ENCODE measurements at regions not wholly inside any gene's neighbourhood (a gene's known extent, or its start where the extent isn't known, plus 50 kb on each side); places are given as distances from the start of the nearest gene placed in this dataset.

- no peaks in the 10 kb centered on the region for H3K27me3 Mint-ChIP-seq
- Histone ChIP-seq H3K27ac (ENCODE audit: low read length in 2 of 2) (no peak overlapping the region), H4K20me1 (ENCODE audit: control insufficient read depth, insufficient read depth, low read length, poor library complexity, severe bottlenecking) (no peaks in the 10 kb centered on the region), H3K4me1 (ENCODE audit: control insufficient read depth in 2 of 2, insufficient read depth in 2 of 2, low read length in 2 of 2) (no peaks in the 10 kb centered on the region), H3K4me2 (replicated peaks; ENCODE audit: low read depth, low read length, poor library complexity, severe bottlenecking) (no peak overlapping the region), H3K79me2 (ENCODE audit: control insufficient read depth, insufficient read depth, low read length) (no peaks in the 10 kb centered on the region), H3K27me3 (replicated peaks in 1 of 4; ENCODE audit: control extremely low read depth in 1 of 4, control insufficient read depth in 3 of 4, insufficient read depth in 4 of 4, low read length in 3 of 4) (no peaks in the 10 kb centered on the region), H3K36me3 (replicated peaks in 1 of 2; ENCODE audit: control extremely low read depth in 1 of 2, control insufficient read depth in 1 of 2, extremely low read depth in 1 of 2, insufficient read depth in 2 of 2, low read length in 1 of 2) (no peaks in the 10 kb centered on the region), H3K4me3 (ENCODE audit: control extremely low read depth in 1 of 5, extremely low read depth in 1 of 5, insufficient read depth in 1 of 5, low read depth in 2 of 5, low read length in 4 of 5) (no peak overlapping the region), H2AFZ (ENCODE audit: insufficient read depth, low read depth, low read length, poor library complexity, severe bottlenecking) (no peak overlapping the region), H3K9ac (ENCODE audit: low read length) (no peak overlapping the region), H3K9me3 (ENCODE audit: control extremely low read depth in 1 of 3, control insufficient read depth in 2 of 3, insufficient read depth in 1 of 3, low read length in 2 of 3) (no peaks in the 10 kb centered on the region)
- intact Hi-C loops (cut with micrococcal nuclease), result no loop called here
- TF ChIP-seq CTCF (IDR thresholded peaks at IDR 0.05) (no peak), EZH2 (IDR thresholded peaks at IDR 0.05; ENCODE audit: borderline replicate concordance, insufficient read depth, low read depth, low read length, poor library complexity, severe bottlenecking) (no peak)
- ChIA-PET CTCF (no interaction called here), POLR2A (no interaction called here)
- peaks cover 3% of the 10 kb centered on the region for H3K9me3 Mint-ChIP-seq (ENCODE audit: insufficient read depth)
- ATAC-seq (ENCODE audit: low read depth), result no peak
- WGBS (ENCODE audit: insufficient coverage), result 100% methylated on average over 1 of the region's 2 CpGs
- H3K4me3 Mint-ChIP-seq, result no peak overlapping the region
- no peaks in the 10 kb centered on the region for H3K4me1 Mint-ChIP-seq
- no peak for DNase-seq
- H3K27ac Mint-ChIP-seq, result no peak overlapping the region
Observed at GRCh38 chr5:162842727-162843126, 594.7 kb upstream of the CCNG1 start.

GRCh38 chr5:162852134-162852533 is 585.3 kb upstream of the CCNG1 start:
- H3K27ac Mint-ChIP-seq, result no peak overlapping the region
- intact Hi-C loops (cut with micrococcal nuclease), result no loop called here
- H3K9me3 ChIP-seq (ENCODE audit: control extremely low read depth in 1 of 3, control insufficient read depth in 2 of 3, insufficient read depth in 1 of 3, low read length in 2 of 3), result no peaks in the 10 kb centered on the region
- no peaks in the 10 kb centered on the region for H3K27me3 ChIP-seq (replicated peaks in 1 of 4; ENCODE audit: control extremely low read depth in 1 of 4, control insufficient read depth in 3 of 4, insufficient read depth in 4 of 4, low read length in 3 of 4)
- H4K20me1 ChIP-seq (ENCODE audit: control insufficient read depth, insufficient read depth, low read length, poor library complexity, severe bottlenecking), result no peaks in the 10 kb centered on the region
- no peak overlapping the region for H3K27ac ChIP-seq (ENCODE audit: low read length in 2 of 2)
- H3K4me1 Mint-ChIP-seq, result no peaks in the 10 kb centered on the region
- DNase-seq (no peak), ATAC-seq (ENCODE audit: low read depth) (no peak)
- H3K9ac ChIP-seq (ENCODE audit: low read length), result no peak overlapping the region
- H2AFZ ChIP-seq (ENCODE audit: insufficient read depth, low read depth, low read length, poor library complexity, severe bottlenecking), result no peak overlapping the region
- H3K9me3 Mint-ChIP-seq (ENCODE audit: insufficient read depth), result no peaks in the 10 kb centered on the region
- no peaks in the 10 kb centered on the region for H3K79me2 ChIP-seq (ENCODE audit: control insufficient read depth, insufficient read depth, low read length)
- H3K4me3 ChIP-seq (ENCODE audit: control extremely low read depth in 1 of 5, extremely low read depth in 1 of 5, insufficient read depth in 1 of 5, low read depth in 2 of 5, low read length in 4 of 5), result no peak overlapping the region
- CTCF ChIA-PET, result no interaction called here
- H3K36me3 ChIP-seq (replicated peaks in 1 of 2; ENCODE audit: control extremely low read depth in 1 of 2, control insufficient read depth in 1 of 2, extremely low read depth in 1 of 2, insufficient read depth in 2 of 2, low read length in 1 of 2), result no peaks in the 10 kb centered on the region
- no peak overlapping the region for H3K4me2 ChIP-seq (replicated peaks; ENCODE audit: low read depth, low read length, poor library complexity, severe bottlenecking)
- TF ChIP-seq EZH2 (IDR thresholded peaks at IDR 0.05; ENCODE audit: borderline replicate concordance, insufficient read depth, low read depth, low read length, poor library complexity, severe bottlenecking) (no peak), CTCF (IDR thresholded peaks at IDR 0.05) (no peak)
- no CpG with 5 or more reads among the region's 2 CpGs for WGBS (ENCODE audit: insufficient coverage)
- H3K4me1 ChIP-seq (ENCODE audit: control insufficient read depth in 2 of 2, insufficient read depth in 2 of 2, low read length in 2 of 2), result no peaks in the 10 kb centered on the region
- H3K4me3 Mint-ChIP-seq, result no peak overlapping the region
- no peaks in the 10 kb centered on the region for H3K27me3 Mint-ChIP-seq
- POLR2A ChIA-PET, result no interaction called here

Measured in B cell (primary cell).